ENCODE measurements at regions not wholly inside any gene's neighbourhood (a gene's known extent, or its start where the extent isn't known, plus 50 kb on each side); places are given as distances from the start of the nearest gene placed in this dataset.
"Not testable (repeated sequence)": the region's sequence is repeated elsewhere in the genome, so short reads cannot be mapped to it uniquely, and the experiment has no call there.

- no peak for TF ChIP-seq CTCF (IDR thresholded peaks at IDR 0.05; ENCODE audit: insufficient read depth, low read length, poor library complexity, severe bottlenecking)
- DNase-seq (ENCODE audit: low read depth): no peak
- Histone ChIP-seq H3K4me3 (ENCODE audit: low read depth, low read length) (no peak overlapping the region), H3K36me3 (ENCODE audit: control insufficient read depth, insufficient read depth, low read length) (no peaks in the 10 kb centered on the region), H3K27me3 (ENCODE audit: control insufficient read depth, insufficient read depth, low read length) (no peaks in the 10 kb centered on the region)
These were observed 1035.2 kb upstream of the SLIT2 start for GRCh38 chr4:19216476-19216875.

GRCh38 chr4:19214591-19215186 is 1037.0 kb upstream of the SLIT2 start:
- no peaks in the 10 kb centered on the region for H3K36me3 ChIP-seq (ENCODE audit: control insufficient read depth, insufficient read depth, low read length)
- no peak for TF ChIP-seq CTCF (IDR thresholded peaks at IDR 0.05; ENCODE audit: insufficient read depth, low read length, poor library complexity, severe bottlenecking)
- DNase-seq (ENCODE audit: low read depth): no peak
- H3K4me3 ChIP-seq (ENCODE audit: low read depth, low read length): no peak overlapping the region
- no peaks in the 10 kb centered on the region for H3K27me3 ChIP-seq (ENCODE audit: control insufficient read depth, insufficient read depth, low read length)

GRCh38 chr4:19213388-19213787 is 1038.3 kb upstream of the SLIT2 start:
- Histone ChIP-seq H3K4me3 (ENCODE audit: low read depth, low read length) (no peak overlapping the region), H3K36me3 (ENCODE audit: control insufficient read depth, insufficient read depth, low read length) (no peaks in the 10 kb centered on the region), H3K27me3 (ENCODE audit: control insufficient read depth, insufficient read depth, low read length) (no peaks in the 10 kb centered on the region)
- DNase-seq (ENCODE audit: low read depth): no peak
- TF ChIP-seq CTCF (IDR thresholded peaks at IDR 0.05; ENCODE audit: insufficient read depth, low read length, poor library complexity, severe bottlenecking): no peak

GRCh38 chr4:19205853-19206252 is 1045.9 kb upstream of the SLIT2 start:
- no peaks in the 10 kb centered on the region for H3K27me3 ChIP-seq (ENCODE audit: control insufficient read depth, insufficient read depth, low read length)
- H3K36me3 ChIP-seq (ENCODE audit: control insufficient read depth, insufficient read depth, low read length): no peaks in the 10 kb centered on the region
- no peak overlapping the region for H3K4me3 ChIP-seq (ENCODE audit: low read depth, low read length)
- no peak for DNase-seq (ENCODE audit: low read depth)
- no peak for TF ChIP-seq CTCF (IDR thresholded peaks at IDR 0.05; ENCODE audit: insufficient read depth, low read length, poor library complexity, severe bottlenecking)

GRCh38 chr4:19197838-19198237 is 1053.9 kb upstream of the SLIT2 start:
- not testable (repeated sequence) for H3K4me3 ChIP-seq (ENCODE audit: low read depth, low read length); DNase-seq (ENCODE audit: low read depth); H3K36me3 ChIP-seq (ENCODE audit: control insufficient read depth, insufficient read depth, low read length); H3K27me3 ChIP-seq (ENCODE audit: control insufficient read depth, insufficient read depth, low read length)

GRCh38 chr4:19195696-19196095 is 1056.0 kb upstream of the SLIT2 start:
- no peak for TF ChIP-seq CTCF (IDR thresholded peaks at IDR 0.05; ENCODE audit: insufficient read depth, low read length, poor library complexity, severe bottlenecking)
- Histone ChIP-seq H3K36me3 (ENCODE audit: control insufficient read depth, insufficient read depth, low read length) (no peaks in the 10 kb centered on the region), H3K4me3 (ENCODE audit: low read depth, low read length) (no peak overlapping the region), H3K27me3 (ENCODE audit: control insufficient read depth, insufficient read depth, low read length) (no peaks in the 10 kb centered on the region)
- no peak for DNase-seq (ENCODE audit: low read depth)
